Naive thymus-derived CD8-positive, alpha-beta T cell (primary cell): ENCODE measurements at regions not wholly inside any gene's neighbourhood (a gene's known extent, or its start where the extent isn't known, plus 50 kb on each side); places are given as distances from the start of the nearest gene placed in this dataset.
A peak's percentile ranks its signal among the peaks of the same experiment; 100 is the strongest.
"Not testable (repeated sequence)": the region's sequence is repeated elsewhere in the genome, so short reads cannot be mapped to it uniquely, and the experiment has no call there.

Experiments
- ATAC-seq, 2 donors: fragments of 150-1000 bp; cut with Tn5 transposase in 1 of 2; sonication (Bioruptor Pico), chemical (Tn5 transposase) in 1 of 2; 1 replicate in 1 of 2; 2 replicates in 1 of 2; pipeline ENCODE4 v1.10.0; 2021; ENCODE audit warnings: mild to moderate bottlenecking in 2 of 2, moderate library complexity in 2 of 2
- POLR2A ChIA-PET: fragments of 350-600 bp; sonication (Branson Sonifier 250); formaldehyde crosslinking; loops from one replicate; lab custom pipeline; 2021; ENCODE audit warnings: antibody characterized with exemption; lab: Charles Lee
- DNase-seq, 10 donors: peaks; one replicate each; pipeline versions ENCODE4 v3.0.0 to v3.0.0-alpha.2; 2020 to 2022
- H3K27ac Mint-ChIP-seq, 10 donors: one replicate each; pipeline ENCODE4 v1.8.0; 2020 to 2022; ENCODE audit warnings: mild to moderate bottlenecking in 10 of 10, mixed read lengths in 10 of 10, moderate library complexity in 4 of 10, inconsistent platforms in 1 of 10
- H3K27me3 Mint-ChIP-seq, 5 donors: one replicate each; pipeline ENCODE4 v1.8.0; 2021 to 2022; ENCODE audit warnings: mixed read lengths in 5 of 5
- H3K36me3 Mint-ChIP-seq, 3 donors: one replicate each; pipeline ENCODE4 v1.8.0; 2020 to 2022; ENCODE audit warnings: mixed read lengths in 3 of 3, mild to moderate bottlenecking in 2 of 3, inconsistent platforms in 1 of 3
- H3K4me1 Mint-ChIP-seq, 4 donors: one replicate each; pipeline ENCODE4 v1.8.0; 2021 to 2022; ENCODE audit warnings: mixed read lengths in 4 of 4
- H3K4me3 Mint-ChIP-seq, 10 donors: one replicate each; pipeline ENCODE4 v1.8.0; 2020 to 2022; ENCODE audit warnings: mild to moderate bottlenecking in 10 of 10, mixed read lengths in 10 of 10, moderate library complexity in 6 of 10, inconsistent platforms in 1 of 10
- H3K9me3 Mint-ChIP-seq, 9 donors: one replicate each; pipeline ENCODE4 v1.8.0; 2020 to 2022; ENCODE audit warnings: mixed read lengths in 9 of 9, mild to moderate bottlenecking in 3 of 9, inconsistent platforms in 1 of 9, moderate library complexity in 1 of 9

- DNase-seq = no peak
- H3K9me3 Mint-ChIP-seq = peaks cover 0 to 2% (median 0%) of the 10 kb centered on the region in 9 donors
- POLR2A ChIA-PET = no interaction called here
- peaks cover 0 to under 1% (median 0%) of the 10 kb centered on the region in 5 donors for H3K27me3 Mint-ChIP-seq
- no peak overlapping the region for H3K4me3 Mint-ChIP-seq
- no peak overlapping the region for H3K27ac Mint-ChIP-seq
- ATAC-seq = no peak
- no peaks in the 10 kb centered on the region for H3K36me3 Mint-ChIP-seq
- H3K4me1 Mint-ChIP-seq = no peaks in the 10 kb centered on the region
Measured at GRCh38 chr12:126926023-126926594, 1340.9 kb upstream of the TMEM132C start.

- H3K9me3 Mint-ChIP-seq = peaks cover 0 to 2% (median 0%) of the 10 kb centered on the region in 9 donors
- no peaks in the 10 kb centered on the region for H3K36me3 Mint-ChIP-seq
- no peak overlapping the region for H3K27ac Mint-ChIP-seq
- no peaks in the 10 kb centered on the region for H3K4me1 Mint-ChIP-seq
- DNase-seq = no peak
- POLR2A ChIA-PET = no interaction called here
- peaks cover 0 to 6% (median 0%) of the 10 kb centered on the region in 5 donors for H3K27me3 Mint-ChIP-seq
- H3K4me3 Mint-ChIP-seq = no peak overlapping the region
- ATAC-seq = no peak
Measured at GRCh38 chr12:126930234-126930633, 1336.7 kb upstream of the TMEM132C start.

GRCh38 chr12:126932156-126932555 lies 1334.8 kb upstream of the TMEM132C start:
- POLR2A ChIA-PET = no interaction called here

GRCh38 chr12:126935435-126935834 lies 1331.5 kb upstream of the TMEM132C start:
- DNase-seq (no peak), ATAC-seq (no peak)
- H3K36me3 Mint-ChIP-seq = no peaks in the 10 kb centered on the region
- peaks cover 0 to 3% (median 0%) of the 10 kb centered on the region in 9 donors for H3K9me3 Mint-ChIP-seq
- H3K27ac Mint-ChIP-seq = no peak overlapping the region
- POLR2A ChIA-PET = no interaction called here
- peaks cover 0 to 7% (median 5%) of the 10 kb centered on the region in 4 donors for H3K4me1 Mint-ChIP-seq
- H3K27me3 Mint-ChIP-seq = peaks cover 0 to 10% (median 5%) of the 10 kb centered on the region in 5 donors
- H3K4me3 Mint-ChIP-seq = no peak overlapping the region

More at GRCh38 chr12:126932156-126932555, 1334.8 kb upstream of the TMEM132C start:
- Mint-ChIP-seq H3K27ac (no peak overlapping the region), H3K9me3 (peaks cover 0 to 2% (median 0%) of the 10 kb centered on the region in 9 donors), H3K36me3 (no peaks in the 10 kb centered on the region), H3K4me3 (no peak overlapping the region), H3K27me3 (peaks cover 0 to 10% (median 5%) of the 10 kb centered on the region in 5 donors), H3K4me1 (peaks cover 0 to 7% (median 5%) of the 10 kb centered on the region in 4 donors)
- DNase-seq (no peak), ATAC-seq (no peak)

GRCh38 chr12:126936181-126936851 lies 1330.7 kb upstream of the TMEM132C start:
- Mint-ChIP-seq H3K4me1 (peaks cover 0 to 7% (median 5%) of the 10 kb centered on the region in 4 donors), H3K27ac (no peak overlapping the region), H3K27me3 (peaks cover 0 to 10% (median 5%) of the 10 kb centered on the region in 5 donors), H3K36me3 (no peaks in the 10 kb centered on the region), H3K4me3 (peak overlapping the region in 1 of 10 donors; percentile 24), H3K9me3 (peaks cover 0 to 9% (median 1%) of the 10 kb centered on the region in 9 donors)
- ATAC-seq (no peak), DNase-seq (no peak)
- POLR2A ChIA-PET = no interaction called here

- Mint-ChIP-seq H3K4me1 (peaks cover 0 to 7% (median 5%) of the 10 kb centered on the region in 4 donors), H3K27me3 (peaks cover 0 to 10% (median 5%) of the 10 kb centered on the region in 5 donors), H3K9me3 (peaks cover 0 to 10% (median 3%) of the 10 kb centered on the region in 9 donors), H3K4me3 (no peak overlapping the region), H3K36me3 (no peaks in the 10 kb centered on the region), H3K27ac (no peak overlapping the region)
- POLR2A ChIA-PET = no interaction called here
- ATAC-seq (no peak), DNase-seq (no peak)
Measured at GRCh38 chr12:126937431-126937830, 1329.5 kb upstream of the TMEM132C start.

- no peaks in the 10 kb centered on the region for H3K4me1 Mint-ChIP-seq
- peaks cover 0 to 7% (median 2%) of the 10 kb centered on the region in 5 donors for H3K27me3 Mint-ChIP-seq
- ATAC-seq = no peak
- H3K27ac Mint-ChIP-seq = no peak overlapping the region
- H3K4me3 Mint-ChIP-seq = no peak overlapping the region
- no peak for DNase-seq
- POLR2A ChIA-PET = no interaction called here
- peaks cover 0 to 22% (median 7%) of the 10 kb centered on the region in 9 donors for H3K9me3 Mint-ChIP-seq
- H3K36me3 Mint-ChIP-seq = no peaks in the 10 kb centered on the region
Measured at GRCh38 chr12:126944684-126945083, 1322.3 kb upstream of the TMEM132C start.

GRCh38 chr12:126946958-126947357 lies 1320.0 kb upstream of the TMEM132C start:
- peaks cover 0 to 15% (median 3%) of the 10 kb centered on the region in 9 donors for H3K9me3 Mint-ChIP-seq
- DNase-seq, POLR2A ChIA-PET, H3K4me3 Mint-ChIP-seq, H3K27me3 Mint-ChIP-seq, H3K4me1 Mint-ChIP-seq, ATAC-seq, H3K27ac Mint-ChIP-seq, H3K36me3 Mint-ChIP-seq: not testable (repeated sequence)

GRCh38 chr12:126949558-126949957 lies 1317.4 kb upstream of the TMEM132C start:
- DNase-seq (no peak), ATAC-seq (no peak)
- no peak overlapping the region for H3K27ac Mint-ChIP-seq
- H3K4me3 Mint-ChIP-seq = no peak overlapping the region
- H3K27me3 Mint-ChIP-seq = peaks cover 0 to 7% (median 0%) of the 10 kb centered on the region in 5 donors
- no peaks in the 10 kb centered on the region for H3K36me3 Mint-ChIP-seq
- POLR2A ChIA-PET = no interaction called here
- H3K9me3 Mint-ChIP-seq = peaks cover 0 to 11% (median 3%) of the 10 kb centered on the region in 9 donors
- no peaks in the 10 kb centered on the region for H3K4me1 Mint-ChIP-seq

- POLR2A ChIA-PET = no interaction called here
- no peak for DNase-seq
- no peak overlapping the region for H3K27ac Mint-ChIP-seq
- H3K36me3 Mint-ChIP-seq = no peaks in the 10 kb centered on the region
- peaks cover 0 to 5% (median 0%) of the 10 kb centered on the region in 5 donors for H3K27me3 Mint-ChIP-seq
- no peak for ATAC-seq
- H3K9me3 Mint-ChIP-seq = peaks cover 0 to 11% (median 0%) of the 10 kb centered on the region in 9 donors
- no peaks in the 10 kb centered on the region for H3K4me1 Mint-ChIP-seq
- no peak overlapping the region for H3K4me3 Mint-ChIP-seq
Measured at GRCh38 chr12:126950266-126950665, 1316.7 kb upstream of the TMEM132C start.

GRCh38 chr12:126952096-126953007 lies 1314.6 kb upstream of the TMEM132C start:
- H3K9me3 Mint-ChIP-seq = peaks cover 0 to 8% (median 0%) of the 10 kb centered on the region in 9 donors
- no peak overlapping the region for H3K4me3 Mint-ChIP-seq
- no peaks in the 10 kb centered on the region for H3K4me1 Mint-ChIP-seq
- ATAC-seq (no peak), DNase-seq (no peak)
- POLR2A ChIA-PET = interaction anchor here (0.5 kb wide), 1 partner anchor 635 kb away, joined by 3 read pairs; no protein-coding TSS in a partner anchor
- no peak overlapping the region for H3K27ac Mint-ChIP-seq
- no peaks in the 10 kb centered on the region for H3K27me3 Mint-ChIP-seq
- no peaks in the 10 kb centered on the region for H3K36me3 Mint-ChIP-seq

- Mint-ChIP-seq H3K4me3 (no peak overlapping the region), H3K4me1 (no peaks in the 10 kb centered on the region), H3K27ac (no peak overlapping the region), H3K27me3 (peaks cover 0 to 3% (median 0%) of the 10 kb centered on the region in 5 donors), H3K9me3 (peaks cover 0 to 4% (median 0%) of the 10 kb centered on the region in 9 donors), H3K36me3 (no peaks in the 10 kb centered on the region)
- POLR2A ChIA-PET = no interaction called here
- no peak for DNase-seq
- no peak for ATAC-seq
Measured at GRCh38 chr12:126953365-126953889, 1313.5 kb upstream of the TMEM132C start.
